IPS-NIHi7 (cell line): ENCODE measurements at regions not wholly inside any gene's neighbourhood (a gene's known extent, or its start where the extent isn't known, plus 50 kb on each side); places are given as distances from the start of the nearest gene placed in this dataset.

ENCODE experiments used
- DNase-seq: peaks from one replicate; pipeline ENCODE4 v3.0.0; 2012; ENCODE audit warnings: mixed read lengths; ENCODE audit errors: extremely low spot score

GRCh38 chr2:206845877-206846276, 80.5 kb downstream of the FASTKD2 start:
- no peak for DNase-seq

- DNase-seq: no peak
These were observed 80.9 kb downstream of the FASTKD2 start for GRCh38 chr2:206846331-206846730.

GRCh38 chr2:206846981-206847834, 81.8 kb downstream of the FASTKD2 start:
- no peak for DNase-seq

GRCh38 chr2:206850369-206850768, 85.0 kb downstream of the FASTKD2 start:
- DNase-seq: no peak

GRCh38 chr2:206851521-206851920, 86.1 kb downstream of the FASTKD2 start:
- DNase-seq: no peak

- no peak for DNase-seq
These were observed 85.4 kb upstream of the CPO start for GRCh38 chr2:206853915-206854314.

- no peak for DNase-seq
These were observed 83.5 kb upstream of the CPO start for GRCh38 chr2:206855585-206856433.

- DNase-seq: no peak
These were observed 82.8 kb upstream of the CPO start for GRCh38 chr2:206856513-206856912.

- DNase-seq: no peak
These were observed 80.5 kb upstream of the CPO start for GRCh38 chr2:206858687-206859329.

- DNase-seq: no peak
These were observed 80.0 kb upstream of the CPO start for GRCh38 chr2:206859330-206859739.

GRCh38 chr2:206863196-206863595, 76.1 kb upstream of the CPO start:
- DNase-seq: no peak

- no peak for DNase-seq
These were observed 75.6 kb upstream of the CPO start for GRCh38 chr2:206863716-206864115.

- no peak for DNase-seq
These were observed 72.3 kb upstream of the CPO start for GRCh38 chr2:206867006-206867405.

- DNase-seq: no peak
These were observed 69.4 kb upstream of the CPO start for GRCh38 chr2:206869824-206870495.

GRCh38 chr2:206873423-206873822, 65.9 kb upstream of the CPO start:
- DNase-seq: no peak

GRCh38 chr2:206875701-206876100, 63.6 kb upstream of the CPO start:
- DNase-seq: no peak

GRCh38 chr2:206876216-206876860, 63.0 kb upstream of the CPO start:
- peak; percentile 37 for DNase-seq

GRCh38 chr2:206881708-206882410, 57.5 kb upstream of the CPO start:
- no peak for DNase-seq

GRCh38 chr2:206886696-206887095, 52.6 kb upstream of the CPO start:
- no peak for DNase-seq

- DNase-seq: no peak
These were observed 51.6 kb upstream of the CPO start for GRCh38 chr2:206887745-206888144.
